Progenitor cell of endocrine pancreas (in vitro differentiated cells): ENCODE measurements at regions not wholly inside any gene's neighbourhood (a gene's known extent, or its start where the extent isn't known, plus 50 kb on each side); places are given as distances from the start of the nearest gene placed in this dataset.
"Not testable (repeated sequence)": the region's sequence is repeated elsewhere in the genome, so short reads cannot be mapped to it uniquely, and the experiment has no call there.

Experiments
- DNase-seq: peaks from one replicate; pipeline ENCODE4 v3.0.0; 2021; ENCODE audit warnings: low spot score; ENCODE audit not compliant: unreplicated experiment
- H3K27ac Mint-ChIP-seq: 2 replicates; pipeline ENCODE4 v1.8.0; 2021; ENCODE audit warnings: mild to moderate bottlenecking, moderate library complexity, mixed read lengths
- H3K27me3 Mint-ChIP-seq: 2 replicates; pipeline ENCODE4 v1.8.0; 2021; ENCODE audit warnings: mixed read lengths
- H3K36me3 Mint-ChIP-seq: 2 replicates; pipeline ENCODE4 v1.8.0; 2022; ENCODE audit warnings: mixed read lengths; ENCODE audit not compliant: insufficient read depth
- H3K4me1 Mint-ChIP-seq: 2 replicates; pipeline ENCODE4 v1.8.0; 2021; ENCODE audit warnings: low read depth, mixed read lengths
- H3K4me3 Mint-ChIP-seq: 2 replicates; pipeline ENCODE4 v1.8.0; 2021; ENCODE audit warnings: low read depth, mild to moderate bottlenecking, moderate library complexity, mixed read lengths
- H3K9me3 Mint-ChIP-seq: 2 replicates; pipeline ENCODE4 v1.8.0; 2021; ENCODE audit warnings: low read depth, mixed read lengths
- TF ChIP-seq, protein P1 (sequence below): fragments of 200-600 bp; sonication (generic); IDR thresholded peaks from one replicate; pipeline ENCODE4 v1.5.0; 2021; ENCODE audit warnings: antibody characterized with exemption, mild to moderate bottlenecking; ENCODE audit not compliant: unreplicated experiment

DNA sequence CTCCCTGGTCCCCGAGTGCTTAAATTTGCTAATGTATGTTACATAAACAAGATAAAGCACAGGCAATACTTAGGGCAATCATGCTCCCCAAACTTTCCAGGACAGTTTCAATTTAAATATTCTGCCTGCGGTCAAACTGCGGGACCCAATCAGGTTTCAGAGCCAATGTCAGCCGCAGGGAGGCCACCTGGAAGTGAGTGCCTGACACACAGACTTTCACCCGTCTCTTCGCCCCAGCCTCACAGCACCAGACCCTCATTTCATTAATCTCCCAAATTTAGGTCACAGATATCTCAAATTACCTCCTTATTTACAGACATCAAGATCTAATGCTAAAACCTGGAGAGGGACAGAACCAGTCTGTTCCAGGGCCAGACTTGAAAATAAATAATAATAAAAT lies 107.2 kb upstream of the ALDH1A3 start:
- TF ChIP-seq, protein P1, sequence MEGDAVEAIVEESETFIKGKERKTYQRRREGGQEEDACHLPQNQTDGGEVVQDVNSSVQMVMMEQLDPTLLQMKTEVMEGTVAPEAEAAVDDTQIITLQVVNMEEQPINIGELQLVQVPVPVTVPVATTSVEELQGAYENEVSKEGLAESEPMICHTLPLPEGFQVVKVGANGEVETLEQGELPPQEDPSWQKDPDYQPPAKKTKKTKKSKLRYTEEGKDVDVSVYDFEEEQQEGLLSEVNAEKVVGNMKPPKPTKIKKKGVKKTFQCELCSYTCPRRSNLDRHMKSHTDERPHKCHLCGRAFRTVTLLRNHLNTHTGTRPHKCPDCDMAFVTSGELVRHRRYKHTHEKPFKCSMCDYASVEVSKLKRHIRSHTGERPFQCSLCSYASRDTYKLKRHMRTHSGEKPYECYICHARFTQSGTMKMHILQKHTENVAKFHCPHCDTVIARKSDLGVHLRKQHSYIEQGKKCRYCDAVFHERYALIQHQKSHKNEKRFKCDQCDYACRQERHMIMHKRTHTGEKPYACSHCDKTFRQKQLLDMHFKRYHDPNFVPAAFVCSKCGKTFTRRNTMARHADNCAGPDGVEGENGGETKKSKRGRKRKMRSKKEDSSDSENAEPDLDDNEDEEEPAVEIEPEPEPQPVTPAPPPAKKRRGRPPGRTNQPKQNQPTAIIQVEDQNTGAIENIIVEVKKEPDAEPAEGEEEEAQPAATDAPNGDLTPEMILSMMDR: no peak
- peaks cover 8% of the 10 kb centered on the region for H3K4me1 Mint-ChIP-seq
- no peak overlapping the region for H3K4me3 Mint-ChIP-seq
- peak overlapping the region; percentile 24 for H3K27ac Mint-ChIP-seq
- peaks cover 2% of the 10 kb centered on the region for H3K36me3 Mint-ChIP-seq
- peaks cover 6% of the 10 kb centered on the region for H3K27me3 Mint-ChIP-seq
- peaks cover 3% of the 10 kb centered on the region for H3K9me3 Mint-ChIP-seq
- no peak for DNase-seq

GRCh38 chr15:100772892-100773520 lies 106.6 kb upstream of the ALDH1A3 start:
- H3K27ac Mint-ChIP-seq: peak overlapping the region; percentile 35
- TF ChIP-seq, protein P1: no peak
- H3K9me3 Mint-ChIP-seq: peaks cover 3% of the 10 kb centered on the region
- H3K27me3 Mint-ChIP-seq: peaks cover 6% of the 10 kb centered on the region
- peaks cover 2% of the 10 kb centered on the region for H3K36me3 Mint-ChIP-seq
- H3K4me3 Mint-ChIP-seq: no peak overlapping the region
- DNase-seq: no peak
- H3K4me1 Mint-ChIP-seq: peaks cover 8% of the 10 kb centered on the region

GRCh38 chr15:100774044-100774443 lies 105.6 kb upstream of the ALDH1A3 start:
- not testable (repeated sequence) for H3K27me3 Mint-ChIP-seq, H3K4me1 Mint-ChIP-seq, H3K4me3 Mint-ChIP-seq, H3K9me3 Mint-ChIP-seq, DNase-seq, H3K36me3 Mint-ChIP-seq, H3K27ac Mint-ChIP-seq

GRCh38 chr15:100775581-100776185 lies 103.9 kb upstream of the ALDH1A3 start:
- Mint-ChIP-seq H3K36me3 (peaks cover 2% of the 10 kb centered on the region), H3K9me3 (peaks cover 3% of the 10 kb centered on the region), H3K27me3 (peaks cover 7% of the 10 kb centered on the region), H3K27ac (no peak overlapping the region), H3K4me3 (no peak overlapping the region), H3K4me1 (peaks cover 8% of the 10 kb centered on the region)
- TF ChIP-seq, protein P1: no peak
- DNase-seq: no peak

DNA sequence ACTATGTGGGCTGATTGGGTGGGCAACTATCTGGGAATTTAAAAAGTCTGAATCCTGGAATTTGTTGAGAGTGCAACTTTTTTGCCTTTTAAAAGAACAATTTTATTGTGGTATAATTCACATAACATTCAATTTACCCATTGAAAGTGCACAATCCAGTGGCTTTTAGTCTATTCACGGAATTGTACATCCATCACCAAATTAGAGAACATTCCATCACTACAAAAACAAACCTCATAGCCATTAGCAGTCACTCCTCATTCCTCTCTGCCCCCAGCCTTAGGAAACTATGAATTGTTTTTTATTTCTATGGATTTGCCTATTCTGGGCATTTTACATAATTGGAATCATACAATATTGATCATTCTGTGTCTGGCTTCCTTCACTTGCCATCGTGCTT lies 101.8 kb upstream of the ALDH1A3 start:
- Mint-ChIP-seq H3K27me3 (peaks cover 5% of the 10 kb centered on the region), H3K4me1 (peaks cover 5% of the 10 kb centered on the region), H3K27ac (no peak overlapping the region), H3K36me3 (peaks cover 2% of the 10 kb centered on the region), H3K9me3 (peaks cover 3% of the 10 kb centered on the region), H3K4me3 (no peak overlapping the region)
- TF ChIP-seq, protein P1: no peak
- DNase-seq: no peak

DNA sequence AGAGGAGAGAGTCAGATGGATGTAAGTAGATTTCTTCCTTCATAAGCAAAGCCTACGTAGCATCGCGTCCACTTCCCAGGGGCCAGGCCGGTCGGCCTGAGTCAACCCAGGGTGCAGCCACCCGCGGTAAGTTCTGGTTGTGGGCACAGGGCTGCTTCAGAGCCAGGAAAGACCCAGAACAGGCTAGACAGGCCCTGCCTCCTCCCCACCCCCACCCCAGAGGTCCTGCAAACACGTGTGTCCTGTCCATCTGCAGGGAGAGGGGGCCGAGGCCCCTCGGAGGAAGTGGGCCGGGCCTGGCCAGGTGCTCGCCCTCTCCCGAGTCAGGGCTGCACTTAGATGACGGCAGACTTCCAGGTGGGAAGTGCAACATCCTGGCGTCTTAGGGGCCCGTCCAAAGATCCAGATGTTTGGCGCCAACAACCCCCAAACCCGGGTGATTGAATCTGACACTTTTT lies 100.8 kb upstream of the ALDH1A3 start:
- Mint-ChIP-seq H3K4me1 (no peaks in the 10 kb centered on the region), H3K27me3 (peaks cover 12% of the 10 kb centered on the region), H3K27ac (no peak overlapping the region), H3K9me3 (peaks cover 3% of the 10 kb centered on the region), H3K4me3 (no peak overlapping the region), H3K36me3 (no peaks in the 10 kb centered on the region)
- peak; percentile 3 for DNase-seq
- TF ChIP-seq, protein P1: no peak
